ENCODE measurements at regions not wholly inside any gene's neighbourhood (a gene's known extent, or its start where the extent isn't known, plus 50 kb on each side); places are given as distances from the start of the nearest gene placed in this dataset.

DNA sequence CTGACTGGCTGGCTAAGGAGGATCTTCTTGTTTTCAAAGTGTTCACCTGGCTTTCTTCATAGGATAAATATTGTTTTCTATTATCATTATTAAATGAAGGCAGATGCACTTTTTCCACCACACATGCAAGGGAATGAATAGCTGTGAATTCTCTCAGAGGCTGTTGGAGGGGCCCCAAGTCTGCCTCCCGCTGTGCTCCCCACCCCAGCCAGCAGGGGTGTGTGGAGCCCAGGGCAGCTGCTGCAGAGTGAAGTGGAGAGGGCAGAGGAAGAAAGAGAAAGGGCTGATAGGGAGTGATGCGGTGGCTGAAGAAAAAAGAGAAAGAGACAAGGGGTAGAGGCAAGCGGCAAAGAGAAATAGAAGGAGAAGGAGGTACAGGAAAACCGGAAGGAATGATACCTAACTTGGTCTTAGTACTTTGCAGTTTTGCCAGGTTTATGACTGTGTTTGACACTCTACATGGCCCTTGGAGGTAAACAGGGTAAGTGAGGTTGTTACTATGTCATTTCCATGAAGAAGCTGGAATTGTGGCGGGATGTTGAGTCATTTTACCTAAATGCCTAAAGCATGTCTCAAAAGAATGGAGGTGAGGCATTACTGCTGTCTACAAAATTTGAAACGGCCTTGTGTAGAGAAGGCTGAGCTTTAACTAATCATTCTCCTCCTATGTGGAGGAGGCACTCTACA lies 145.7 kb upstream of the B3GAT1 start:
- TF ChIP-seq, protein P1, sequence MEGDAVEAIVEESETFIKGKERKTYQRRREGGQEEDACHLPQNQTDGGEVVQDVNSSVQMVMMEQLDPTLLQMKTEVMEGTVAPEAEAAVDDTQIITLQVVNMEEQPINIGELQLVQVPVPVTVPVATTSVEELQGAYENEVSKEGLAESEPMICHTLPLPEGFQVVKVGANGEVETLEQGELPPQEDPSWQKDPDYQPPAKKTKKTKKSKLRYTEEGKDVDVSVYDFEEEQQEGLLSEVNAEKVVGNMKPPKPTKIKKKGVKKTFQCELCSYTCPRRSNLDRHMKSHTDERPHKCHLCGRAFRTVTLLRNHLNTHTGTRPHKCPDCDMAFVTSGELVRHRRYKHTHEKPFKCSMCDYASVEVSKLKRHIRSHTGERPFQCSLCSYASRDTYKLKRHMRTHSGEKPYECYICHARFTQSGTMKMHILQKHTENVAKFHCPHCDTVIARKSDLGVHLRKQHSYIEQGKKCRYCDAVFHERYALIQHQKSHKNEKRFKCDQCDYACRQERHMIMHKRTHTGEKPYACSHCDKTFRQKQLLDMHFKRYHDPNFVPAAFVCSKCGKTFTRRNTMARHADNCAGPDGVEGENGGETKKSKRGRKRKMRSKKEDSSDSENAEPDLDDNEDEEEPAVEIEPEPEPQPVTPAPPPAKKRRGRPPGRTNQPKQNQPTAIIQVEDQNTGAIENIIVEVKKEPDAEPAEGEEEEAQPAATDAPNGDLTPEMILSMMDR (IDR thresholded peaks at IDR 0.05; ENCODE audit: extremely low read depth, insufficient read depth, missing control alignments) = no peak
- in situ Hi-C loops (cut with MboI; ENCODE audit: low pct_unique_long_range_greater_than_20kb, low sequenced_read_pairs, unreplicated experiment) = no loop called here
- no peak for DNase-seq (ENCODE audit: low spot score)

DNA sequence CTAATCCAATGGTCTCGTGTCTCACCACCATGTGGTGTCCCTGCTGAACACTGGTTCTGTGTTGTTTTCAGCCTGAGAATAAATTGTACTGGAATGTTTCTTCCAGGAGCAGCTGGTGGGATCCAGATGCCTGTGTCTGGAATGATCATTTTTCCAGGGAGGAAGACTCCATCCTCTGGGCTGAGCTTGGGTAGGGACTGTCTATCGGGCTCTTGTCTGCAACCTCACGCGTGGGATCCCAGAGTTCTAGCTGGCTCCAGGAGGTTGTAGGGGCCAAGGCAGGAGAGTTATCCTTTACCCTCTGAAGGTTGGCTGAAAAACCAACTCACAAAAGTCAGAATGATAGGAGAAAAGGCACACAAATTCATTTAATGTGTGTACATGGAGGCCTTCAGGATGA lies 144.1 kb upstream of the B3GAT1 start:
- TF ChIP-seq, protein P1 (IDR thresholded peaks at IDR 0.05; ENCODE audit: extremely low read depth, insufficient read depth, missing control alignments) = no peak
- DNase-seq (ENCODE audit: low spot score) = no peak
- in situ Hi-C loops (cut with MboI; ENCODE audit: low pct_unique_long_range_greater_than_20kb, low sequenced_read_pairs, unreplicated experiment) = no loop called here

DNA sequence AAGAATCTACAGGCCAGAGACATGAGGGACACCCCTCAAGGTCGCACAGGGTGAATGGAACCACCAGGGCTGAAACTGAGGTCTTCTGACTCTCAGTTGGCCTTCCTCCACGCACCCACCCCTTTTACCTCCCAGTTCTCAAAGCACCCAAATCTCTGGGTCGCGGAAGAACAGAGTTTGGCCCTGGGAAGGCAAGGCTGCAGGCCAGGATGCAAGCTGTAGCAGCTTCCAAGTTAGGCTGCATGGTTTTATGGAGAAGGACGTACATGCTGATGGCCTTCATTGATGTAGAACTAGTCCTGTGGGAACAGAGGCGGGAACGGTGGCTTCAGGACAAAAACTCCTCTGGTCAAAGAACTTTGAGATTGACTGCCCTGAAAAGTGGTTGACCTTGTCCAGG lies 143.5 kb upstream of the B3GAT1 start:
- TF ChIP-seq, protein P1 (IDR thresholded peaks at IDR 0.05; ENCODE audit: extremely low read depth, insufficient read depth, missing control alignments) = no peak
- in situ Hi-C loops (cut with MboI; ENCODE audit: low pct_unique_long_range_greater_than_20kb, low sequenced_read_pairs, unreplicated experiment) = no loop called here
- DNase-seq (ENCODE audit: low spot score) = no peak

DNA sequence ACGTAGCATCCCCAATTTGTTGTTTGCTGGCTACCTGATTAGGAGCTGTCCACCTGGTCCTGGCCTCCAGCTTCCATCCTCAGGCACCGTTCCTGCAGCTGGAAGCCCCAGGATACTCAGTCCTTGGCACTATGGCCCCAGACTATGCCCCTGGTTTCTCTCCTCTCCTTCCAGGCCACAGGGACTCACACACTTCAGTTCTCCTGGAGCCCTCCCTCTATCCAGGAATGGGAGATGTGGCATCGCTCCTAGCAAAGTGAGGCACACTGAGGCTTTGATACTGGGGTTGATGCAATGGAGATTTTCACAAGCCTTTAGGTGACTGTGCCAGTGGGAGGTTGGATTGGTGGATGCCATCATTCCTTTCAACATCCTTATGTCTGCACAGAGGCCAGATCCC lies 142.8 kb upstream of the B3GAT1 start:
- in situ Hi-C loops (cut with MboI; ENCODE audit: low pct_unique_long_range_greater_than_20kb, low sequenced_read_pairs, unreplicated experiment) = no loop called here
- TF ChIP-seq, protein P1 (IDR thresholded peaks at IDR 0.05; ENCODE audit: extremely low read depth, insufficient read depth, missing control alignments) = no peak
- DNase-seq (ENCODE audit: low spot score) = no peak

DNA sequence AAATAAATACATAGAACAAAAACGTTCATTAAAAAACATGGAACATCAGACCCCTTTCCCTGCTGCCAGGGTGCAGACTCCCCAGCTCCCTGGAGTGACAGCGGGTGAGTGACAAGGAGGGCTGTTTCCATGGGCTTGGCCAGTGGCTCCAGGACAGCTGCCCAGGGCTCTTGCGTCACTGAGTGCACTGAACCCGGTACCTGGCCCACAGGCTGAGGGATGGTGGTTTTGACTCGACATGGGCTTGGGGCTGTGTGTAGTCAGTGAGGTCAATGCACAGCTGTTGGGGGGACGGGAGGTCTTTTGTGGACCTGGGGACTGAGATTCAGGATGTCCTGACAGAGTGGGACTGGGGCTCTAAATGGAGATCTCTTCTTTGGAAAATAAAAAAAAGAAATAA lies 142.1 kb upstream of the B3GAT1 start:
- in situ Hi-C loops (cut with MboI; ENCODE audit: low pct_unique_long_range_greater_than_20kb, low sequenced_read_pairs, unreplicated experiment) = no loop called here
- DNase-seq (ENCODE audit: low spot score) = no peak
- TF ChIP-seq, protein P1 (IDR thresholded peaks at IDR 0.05; ENCODE audit: extremely low read depth, insufficient read depth, missing control alignments) = no peak

DNA sequence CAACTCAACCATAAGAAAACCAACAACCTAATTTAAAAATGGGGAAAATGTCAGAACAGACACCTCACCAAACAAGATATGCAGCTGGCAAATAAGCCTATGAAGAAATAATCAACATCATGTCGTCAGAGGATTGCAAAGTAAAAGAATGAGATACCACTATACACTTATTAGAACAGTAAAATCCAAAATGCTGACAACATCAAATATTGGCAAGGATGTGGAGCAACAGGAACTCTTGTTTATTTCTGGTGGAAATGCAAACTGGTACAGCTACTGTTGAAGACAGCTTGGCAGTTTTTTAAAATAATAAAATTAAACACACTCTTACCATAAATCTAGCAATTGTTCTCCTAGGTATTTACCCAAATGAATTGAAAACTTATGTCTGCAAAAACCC lies 140.7 kb upstream of the B3GAT1 start:
- TF ChIP-seq, protein P1 (IDR thresholded peaks at IDR 0.05; ENCODE audit: extremely low read depth, insufficient read depth, missing control alignments) = no peak
- in situ Hi-C loops (cut with MboI; ENCODE audit: low pct_unique_long_range_greater_than_20kb, low sequenced_read_pairs, unreplicated experiment) = no loop called here
- no peak for DNase-seq (ENCODE audit: low spot score)
